NCI-H524 treated with DMSO at 0.1 percent for 48 hours (cell line): ENCODE measurements at regions not wholly inside any gene's neighbourhood (a gene's known extent, or its start where the extent isn't known, plus 50 kb on each side); places are given as distances from the start of the nearest gene placed in this dataset.

Experiments used
- DNase-seq: peaks from one replicate; lab custom pipeline; 2025; lab: John Stamatoyannopoulos, UW

GRCh38 chr6:40937491-40937890, 101.5 kb downstream of the UNC5CL start:
- DNase-seq, result no peak

GRCh38 chr6:40936818-40937251, 102.2 kb downstream of the UNC5CL start:
- no peak for DNase-seq

- no peak for DNase-seq
Observed at GRCh38 chr6:40933864-40934263, 105.2 kb downstream of the UNC5CL start.

GRCh38 chr6:40932953-40933352, 106.1 kb downstream of the UNC5CL start:
- no peak for DNase-seq

- no peak for DNase-seq
Observed at GRCh38 chr6:40932366-40932765, 106.7 kb downstream of the UNC5CL start.

GRCh38 chr6:40931931-40932330, 107.1 kb downstream of the UNC5CL start:
- no peak for DNase-seq

GRCh38 chr6:40930555-40930954, 108.5 kb downstream of the UNC5CL start:
- DNase-seq, result no peak

GRCh38 chr6:40930045-40930444, 109.0 kb downstream of the UNC5CL start:
- no peak for DNase-seq

- DNase-seq, result no peak
Observed at GRCh38 chr6:40929176-40929575, 109.8 kb downstream of the UNC5CL start.

GRCh38 chr6:40928763-40929162, 110.3 kb downstream of the UNC5CL start:
- DNase-seq, result no peak

- no peak for DNase-seq
Observed at GRCh38 chr6:40928307-40928706, 110.7 kb downstream of the UNC5CL start.

GRCh38 chr6:40925341-40925740, 113.7 kb downstream of the UNC5CL start:
- DNase-seq, result no peak

- no peak for DNase-seq
Observed at GRCh38 chr6:40924839-40925238, 114.2 kb downstream of the UNC5CL start.

GRCh38 chr6:40923880-40924279, 115.1 kb downstream of the UNC5CL start:
- DNase-seq, result no peak

- DNase-seq, result no peak
Observed at GRCh38 chr6:40923326-40923725, 115.7 kb downstream of the UNC5CL start.

- no peak for DNase-seq
Observed at GRCh38 chr6:40922281-40922680, 116.7 kb downstream of the UNC5CL start.

GRCh38 chr6:40918040-40918651, 120.9 kb downstream of the UNC5CL start:
- DNase-seq, result no peak

- DNase-seq, result no peak
Observed at GRCh38 chr6:40917603-40918002, 121.4 kb downstream of the UNC5CL start.

GRCh38 chr6:40916845-40917244, 122.2 kb downstream of the UNC5CL start:
- DNase-seq, result no peak

GRCh38 chr6:40915165-40915564, 123.9 kb downstream of the UNC5CL start:
- DNase-seq, result no peak

- DNase-seq, result no peak
Observed at GRCh38 chr6:40914005-40914404, 125.0 kb downstream of the UNC5CL start.

- DNase-seq, result peak; percentile 58
Observed at GRCh38 chr6:40912158-40912946, 126.7 kb downstream of the UNC5CL start.

GRCh38 chr6:40910260-40910893, 128.6 kb downstream of the UNC5CL start:
- DNase-seq, result no peak
